ENCODE measurements at regions not wholly inside any gene's neighbourhood (a gene's known extent, or its start where the extent isn't known, plus 50 kb on each side); places are given as distances from the start of the nearest gene placed in this dataset.

GRCh38 chr1:238537641-238538040 lies 646.9 kb upstream of the ZP4 start:
- Histone ChIP-seq H3K4me1 (replicated peaks in 1 of 2; ENCODE audit: control insufficient read depth in 2 of 2, insufficient read depth in 2 of 2, low read length in 2 of 2) (no peaks in the 10 kb centered on the region), H3K36me3 (ENCODE audit: control insufficient read depth, insufficient read depth, low read length) (no peaks in the 10 kb centered on the region), H3K27me3 (ENCODE audit: control insufficient read depth in 2 of 2, insufficient read depth in 2 of 2, low read length in 2 of 2) (no peaks in the 10 kb centered on the region), H3K9me3 (replicated peaks; ENCODE audit: control insufficient read depth, insufficient read depth, low read depth, low read length) (0 out of 2 replicates have a peak, but pooled peaks cover 3% of the 10 kb centered on the region), H3K79me2 (ENCODE audit: control insufficient read depth, insufficient read depth, low read length) (no peaks in the 10 kb centered on the region), H3K4me2 (ENCODE audit: insufficient read depth, low read length) (no peak overlapping the region), H2AFZ (ENCODE audit: low read depth, low read length) (no peak overlapping the region), H3K9me1 (ENCODE audit: control insufficient read depth, insufficient read depth, low read length) (no peaks in the 10 kb centered on the region), H3K27ac (ENCODE audit: extremely low read depth, low read depth, low read length) (no peak overlapping the region), H4K20me1 (replicated peaks; ENCODE audit: control insufficient read depth, insufficient read depth, low read length) (no peaks in the 10 kb centered on the region), H3K4me3 (no peak overlapping the region), H3K9ac (ENCODE audit: insufficient read depth in 1 of 2, low read depth in 2 of 2, low read length in 2 of 2) (no peak overlapping the region)
- in situ Hi-C loops (cut with MboI) (no loop called here), intact Hi-C loops (cut with micrococcal nuclease) (no loop called here)
- POLR2A ChIA-PET = no interaction called here
- BruUV-seq (replicated peaks) = no TSS peak
- DNase-seq (ENCODE audit: extremely low read depth in 1 of 4, low spot score in 3 of 4) (no peak), ATAC-seq (no peak), FAIRE-seq (no peak)
- TF ChIP-seq ZSCAN32 (CRISPR knock-in tag; IDR thresholded peaks at IDR 0.05) = no peak
- TF ChIP-seq NONO (IDR thresholded peaks at IDR 0.05; ENCODE audit: low read depth in 2 of 2, low read length in 1 of 2) = no peak
- no peak for TF ChIP-seq ZNF444 (CRISPR knock-in tag; IDR thresholded peaks at IDR 0.05)
- TF ChIP-seq CBFB (CRISPR knock-in tag; IDR thresholded peaks at IDR 0.05) = no peak
- no peak for TF ChIP-seq ZNF184 (CRISPR knock-in tag; IDR thresholded peaks at IDR 0.05)
- TF ChIP-seq GABPA (tag; conservative IDR thresholded peaks at IDR 0.05; ENCODE audit: low read depth) = no peak
- 3% methylated on average over 3 of the region's 3 CpGs for WGBS (ENCODE audit: insufficient coverage, low coverage, missing lambda C conversion rate)
- CTCF ChIA-PET (ENCODE audit: low intra/inter-chr PET ratio) = no interaction called here

- H3K9ac ChIP-seq (ENCODE audit: insufficient read depth in 1 of 2, low read depth in 2 of 2, low read length in 2 of 2) = no peak overlapping the region
- no peak overlapping the region for H3K4me2 ChIP-seq (ENCODE audit: insufficient read depth, low read length)
- no peaks in the 10 kb centered on the region for H3K79me2 ChIP-seq (ENCODE audit: control insufficient read depth, insufficient read depth, low read length)
- no peaks in the 10 kb centered on the region for H4K20me1 ChIP-seq (replicated peaks; ENCODE audit: control insufficient read depth, insufficient read depth, low read length)
- H3K9me1 ChIP-seq (ENCODE audit: control insufficient read depth, insufficient read depth, low read length) = no peaks in the 10 kb centered on the region
- FAIRE-seq (no peak), DNase-seq (ENCODE audit: extremely low read depth in 1 of 4, low spot score in 3 of 4) (no peak), ATAC-seq (no peak)
- H3K9me3 ChIP-seq (replicated peaks; ENCODE audit: control insufficient read depth, insufficient read depth, low read depth, low read length) = 0 out of 2 replicates have a peak, but pooled peaks cover 4% of the 10 kb centered on the region
- H3K4me1 ChIP-seq (replicated peaks in 1 of 2; ENCODE audit: control insufficient read depth in 2 of 2, insufficient read depth in 2 of 2, low read length in 2 of 2) = no peaks in the 10 kb centered on the region
- H3K4me3 ChIP-seq = no peak overlapping the region
- WGBS (ENCODE audit: insufficient coverage, low coverage, missing lambda C conversion rate) = 0% methylated on average over 12 of the region's 13 CpGs
- H3K36me3 ChIP-seq (ENCODE audit: control insufficient read depth, insufficient read depth, low read length) = no peaks in the 10 kb centered on the region
- H2AFZ ChIP-seq (ENCODE audit: low read depth, low read length) = no peak overlapping the region
- no TSS peak for BruUV-seq (replicated peaks)
- no peaks in the 10 kb centered on the region for H3K27me3 ChIP-seq (ENCODE audit: control insufficient read depth in 2 of 2, insufficient read depth in 2 of 2, low read length in 2 of 2)
- no peak overlapping the region for H3K27ac ChIP-seq (ENCODE audit: extremely low read depth, low read depth, low read length)
- ChIA-PET POLR2A (no interaction called here), CTCF (ENCODE audit: low intra/inter-chr PET ratio) (no interaction called here)
- intact Hi-C loops (cut with micrococcal nuclease) (no loop called here), in situ Hi-C loops (cut with MboI) (no loop called here)
- TF ChIP-seq SIX5 (IDR thresholded peaks at IDR 0.05; ENCODE audit: borderline replicate concordance in 1 of 2, insufficient read depth in 1 of 2, low read depth in 1 of 2, low read length in 2 of 2) = no peak
- TF ChIP-seq DIDO1 (tag; IDR thresholded peaks at IDR 0.05; ENCODE audit: low read depth) = no peak
- no peak for TF ChIP-seq TRIM25 (IDR thresholded peaks at IDR 0.05; ENCODE audit: borderline replicate concordance)
- TF ChIP-seq ZBTB12 (CRISPR knock-in tag; IDR thresholded peaks at IDR 0.05) = no peak
- TF ChIP-seq ZNF354B (CRISPR knock-in tag; IDR thresholded peaks at IDR 0.05) = no peak
- no peak for TF ChIP-seq MYC (IDR thresholded peaks at IDR 0.05; ENCODE audit: low read depth, low read length)
- no peak for TF ChIP-seq MYC (CRISPR knock-in tag; IDR thresholded peaks at IDR 0.05; ENCODE audit: borderline replicate concordance, low read depth)
- TF ChIP-seq HNRNPLL (IDR thresholded peaks at IDR 0.05; ENCODE audit: low read depth, low read length, poor library complexity, severe bottlenecking) = no peak
These were observed 639.6 kb upstream of the ZP4 start for GRCh38 chr1:238530209-238530851.

All from K562 (cell line).